ENCODE measurements at regions not wholly inside any gene's neighbourhood (a gene's known extent, or its start where the extent isn't known, plus 50 kb on each side); places are given as distances from the start of the nearest gene placed in this dataset.

DNA sequence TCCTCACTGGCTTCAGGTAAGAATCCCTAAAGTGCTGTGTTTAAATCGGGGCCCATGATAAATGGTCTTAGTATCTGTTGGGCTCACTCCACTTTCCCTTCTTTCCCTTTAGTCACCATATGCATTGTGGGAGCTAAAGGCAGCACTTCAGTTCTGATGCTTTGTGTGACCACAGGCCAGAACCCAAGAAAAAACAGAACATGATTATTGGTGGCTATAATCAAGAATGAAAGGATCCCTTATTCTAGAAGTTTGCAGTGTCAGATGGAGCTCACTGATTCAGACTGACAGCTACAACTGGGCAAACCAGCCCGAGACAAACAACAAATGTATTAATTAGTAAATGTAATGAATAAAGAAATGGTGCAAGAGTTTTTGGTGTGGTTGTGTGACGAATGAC is 57.3 kb upstream of the POMP start:
- no peak for ATAC-seq
- Histone ChIP-seq H3K27ac (no peak overlapping the region), H3K9me3 (no peaks in the 10 kb centered on the region), H3K27me3 (no peaks in the 10 kb centered on the region), H3K36me3 (no peaks in the 10 kb centered on the region), H3K4me1 (no peaks in the 10 kb centered on the region), H3K4me3 (no peak overlapping the region)
- 76% methylated on average over 3 of the region's 3 CpGs for WGBS (ENCODE audit: insufficient coverage, low coverage, low lambda C conversion rate, missing lambda C conversion rate)
- intact Hi-C loops (cut with DNase I), result no loop called here
- TF ChIP-seq POLR2A (IDR thresholded peaks at IDR 0.05), result no peak
- DNase-seq, result no peak

DNA sequence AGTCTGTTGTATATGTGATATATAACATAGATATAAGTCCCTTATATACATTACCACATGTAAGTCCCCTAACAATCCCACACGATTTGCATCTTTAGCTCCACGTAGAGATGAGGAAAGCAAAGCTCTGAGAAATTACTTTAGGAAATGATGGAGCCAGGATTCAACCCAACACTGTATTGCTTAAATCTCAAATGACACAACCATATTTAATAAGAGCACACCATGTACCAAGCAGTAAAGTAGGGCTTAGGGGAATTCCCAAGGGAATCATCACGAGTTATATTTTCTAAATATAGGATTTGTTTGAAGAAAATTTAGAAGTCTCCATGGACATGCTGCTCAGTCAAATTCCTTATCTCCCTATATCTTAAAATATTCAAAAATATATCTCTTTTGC is 61.3 kb upstream of the POMP start:
- no peaks in the 10 kb centered on the region for H3K9me3 ChIP-seq
- intact Hi-C loops (cut with DNase I), result no loop called here
- H3K27ac ChIP-seq, result no peak overlapping the region
- no peak for TF ChIP-seq POLR2A (IDR thresholded peaks at IDR 0.05)
- TF ChIP-seq, protein P1, sequence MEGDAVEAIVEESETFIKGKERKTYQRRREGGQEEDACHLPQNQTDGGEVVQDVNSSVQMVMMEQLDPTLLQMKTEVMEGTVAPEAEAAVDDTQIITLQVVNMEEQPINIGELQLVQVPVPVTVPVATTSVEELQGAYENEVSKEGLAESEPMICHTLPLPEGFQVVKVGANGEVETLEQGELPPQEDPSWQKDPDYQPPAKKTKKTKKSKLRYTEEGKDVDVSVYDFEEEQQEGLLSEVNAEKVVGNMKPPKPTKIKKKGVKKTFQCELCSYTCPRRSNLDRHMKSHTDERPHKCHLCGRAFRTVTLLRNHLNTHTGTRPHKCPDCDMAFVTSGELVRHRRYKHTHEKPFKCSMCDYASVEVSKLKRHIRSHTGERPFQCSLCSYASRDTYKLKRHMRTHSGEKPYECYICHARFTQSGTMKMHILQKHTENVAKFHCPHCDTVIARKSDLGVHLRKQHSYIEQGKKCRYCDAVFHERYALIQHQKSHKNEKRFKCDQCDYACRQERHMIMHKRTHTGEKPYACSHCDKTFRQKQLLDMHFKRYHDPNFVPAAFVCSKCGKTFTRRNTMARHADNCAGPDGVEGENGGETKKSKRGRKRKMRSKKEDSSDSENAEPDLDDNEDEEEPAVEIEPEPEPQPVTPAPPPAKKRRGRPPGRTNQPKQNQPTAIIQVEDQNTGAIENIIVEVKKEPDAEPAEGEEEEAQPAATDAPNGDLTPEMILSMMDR (IDR thresholded peaks at IDR 0.05), result no peak
- WGBS (ENCODE audit: insufficient coverage, low coverage, low lambda C conversion rate, missing lambda C conversion rate), result 27% methylated on average over 3 of the region's 3 CpGs
- H3K27me3 ChIP-seq, result no peaks in the 10 kb centered on the region
- no peak overlapping the region for H3K4me3 ChIP-seq
- no peaks in the 10 kb centered on the region for H3K4me1 ChIP-seq
- no peak for DNase-seq
- H3K36me3 ChIP-seq, result no peaks in the 10 kb centered on the region
- ATAC-seq, result no peak

DNA sequence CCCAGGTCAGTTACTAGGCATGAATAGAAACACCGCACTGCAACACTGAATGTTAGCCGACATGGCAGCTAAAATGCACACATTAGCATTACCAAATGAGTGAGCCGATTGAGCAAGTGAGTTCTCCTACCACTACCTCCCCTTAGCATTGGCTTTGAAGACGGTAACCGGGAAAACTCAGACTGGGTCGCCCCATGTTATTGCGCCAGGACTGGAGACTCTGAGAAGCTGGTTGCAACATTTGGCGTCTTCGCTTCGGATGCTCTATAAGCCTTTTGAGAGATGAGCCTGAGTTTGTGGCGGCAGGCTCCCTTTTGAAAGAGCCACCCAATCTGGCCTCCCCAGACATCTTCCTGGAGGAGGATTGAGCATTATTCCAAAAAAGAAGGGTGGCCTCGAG is 68.5 kb upstream of the POMP start:
- no peaks in the 10 kb centered on the region for H3K36me3 ChIP-seq
- 75% methylated on average over 2 of the region's 12 CpGs for WGBS (ENCODE audit: insufficient coverage, low coverage, low lambda C conversion rate, missing lambda C conversion rate)

DNA sequence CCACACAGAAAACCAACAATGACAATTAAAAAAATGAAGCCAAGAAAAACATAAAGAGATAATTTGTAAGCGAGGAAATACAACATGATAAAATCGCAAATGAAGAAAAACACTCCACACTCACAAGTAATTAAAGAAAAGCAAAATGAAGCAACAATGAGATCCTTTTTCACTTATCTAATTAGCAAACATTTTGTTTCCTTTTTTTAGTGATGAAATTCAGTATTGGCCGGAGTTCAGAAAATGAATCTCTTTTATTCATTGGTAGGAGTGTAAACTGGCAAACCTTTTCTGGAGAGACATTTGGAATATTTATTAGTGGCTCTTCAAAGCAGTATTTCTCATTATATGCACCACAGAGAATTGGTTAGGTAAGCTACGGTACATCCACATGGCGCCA is 70.6 kb upstream of the POMP start:
- intact Hi-C loops (cut with DNase I), result no loop called here
- Histone ChIP-seq H3K27me3 (no peaks in the 10 kb centered on the region), H3K4me1 (no peaks in the 10 kb centered on the region), H3K27ac (no peak overlapping the region), H3K9me3 (no peaks in the 10 kb centered on the region), H3K4me3 (no peak overlapping the region), H3K36me3 (no peaks in the 10 kb centered on the region)
- ATAC-seq, result no peak
- TF ChIP-seq POLR2A (IDR thresholded peaks at IDR 0.05), result no peak
- TF ChIP-seq, protein P1 (IDR thresholded peaks at IDR 0.05), result no peak
- DNase-seq, result no peak
- WGBS (ENCODE audit: insufficient coverage, low coverage, low lambda C conversion rate, missing lambda C conversion rate), result 61% methylated on average over 5 of the region's 5 CpGs

More for the DNA sequence above, 68.5 kb upstream of the POMP start:
- Histone ChIP-seq H3K4me1 (no peaks in the 10 kb centered on the region), H3K27ac (no peak overlapping the region), H3K9me3 (no peaks in the 10 kb centered on the region), H3K4me3 (no peak overlapping the region), H3K27me3 (no peaks in the 10 kb centered on the region)
- no peak for ATAC-seq
- intact Hi-C loops (cut with DNase I), result no loop called here
- TF ChIP-seq, protein P1 (IDR thresholded peaks at IDR 0.05), result no peak
- TF ChIP-seq POLR2A (IDR thresholded peaks at IDR 0.05), result no peak
- no peak for DNase-seq

DNA sequence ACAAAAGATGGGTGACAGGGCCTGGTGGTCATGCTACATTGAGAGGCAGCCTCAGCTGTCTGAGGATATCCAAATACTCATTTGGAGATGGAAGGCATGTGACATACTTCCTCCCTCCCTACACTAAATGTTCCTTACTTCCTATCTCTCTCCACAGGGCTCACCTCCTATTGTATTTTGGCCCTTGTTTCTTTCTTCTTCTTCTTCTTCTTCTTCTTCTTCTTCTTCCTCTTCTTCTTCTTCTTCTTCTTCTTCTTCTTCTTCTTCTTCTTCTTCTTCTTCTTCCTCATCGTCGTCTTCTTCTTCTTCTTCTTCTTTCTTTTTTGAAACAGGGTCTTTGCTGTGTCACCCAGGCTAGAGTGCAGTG is 71.8 kb upstream of the POMP start:
- DNase-seq (no peak), ATAC-seq (no peak)
- Histone ChIP-seq H3K36me3 (no peaks in the 10 kb centered on the region), H3K4me3 (no peak overlapping the region), H3K9me3 (no peaks in the 10 kb centered on the region), H3K27me3 (no peaks in the 10 kb centered on the region), H3K27ac (no peak overlapping the region), H3K4me1 (no peaks in the 10 kb centered on the region)
- intact Hi-C loops (cut with DNase I), result no loop called here
- TF ChIP-seq, protein P1 (IDR thresholded peaks at IDR 0.05), result no peak
- no peak for TF ChIP-seq POLR2A (IDR thresholded peaks at IDR 0.05)
- WGBS (ENCODE audit: insufficient coverage, low coverage, low lambda C conversion rate, missing lambda C conversion rate), result no CpG with 5 or more reads among the region's 2 CpGs

Data from right lobe of liver (tissue), 6 donors.